Adrenal gland (tissue), 5 donors: ENCODE measurements at regions not wholly inside any gene's neighbourhood (a gene's known extent, or its start where the extent isn't known, plus 50 kb on each side); places are given as distances from the start of the nearest gene placed in this dataset.

Experiments used
- POLR2A ChIP-seq, 2 donors: fragments of 450-650 bp; IDR thresholded peaks; one replicate each; pipeline ENCODE4 v1.6.1; 2017; ENCODE audit warnings: antibody characterized with exemption in 2 of 2, mild to moderate bottlenecking in 2 of 2, moderate library complexity in 1 of 2
- TF ChIP-seq, protein P1 (sequence below), 6 experiments: fragments of 450-650 bp in 4 of 6; fragments of 200-600 bp in 2 of 6; sonication (generic) in 1 of 6; IDR thresholded peaks; 1 replicate in 5 of 6; 2 replicates in 1 of 6; pipeline versions ENCODE4 v1.5.1 to v1.8.0; 2016 to 2021; ENCODE audit warnings: antibody characterized with exemption in 6 of 6, mild to moderate bottlenecking in 2 of 6, moderate library complexity in 1 of 6
- donor health status: DM: no; HTN: no; CAD: no.

DNA sequence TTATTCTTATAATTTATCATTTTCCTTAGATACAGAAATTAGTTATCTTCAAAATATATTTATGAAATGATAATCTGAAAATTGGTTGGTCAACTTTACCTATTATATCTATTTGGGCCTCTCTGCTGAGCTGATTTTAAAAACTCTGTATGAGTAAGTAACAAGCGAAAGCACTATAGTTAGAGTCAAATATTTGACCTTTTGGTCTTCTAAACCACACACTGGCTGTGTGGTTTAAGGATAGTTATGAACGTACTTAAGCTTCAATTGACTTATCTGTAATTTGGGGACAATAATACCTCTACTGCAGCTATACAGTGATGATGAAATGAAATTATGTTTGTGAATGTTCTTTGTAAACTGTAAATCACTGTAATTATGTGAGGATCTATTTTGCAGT is 763.9 kb upstream of the GRM7 start:
- TF ChIP-seq, protein P1, sequence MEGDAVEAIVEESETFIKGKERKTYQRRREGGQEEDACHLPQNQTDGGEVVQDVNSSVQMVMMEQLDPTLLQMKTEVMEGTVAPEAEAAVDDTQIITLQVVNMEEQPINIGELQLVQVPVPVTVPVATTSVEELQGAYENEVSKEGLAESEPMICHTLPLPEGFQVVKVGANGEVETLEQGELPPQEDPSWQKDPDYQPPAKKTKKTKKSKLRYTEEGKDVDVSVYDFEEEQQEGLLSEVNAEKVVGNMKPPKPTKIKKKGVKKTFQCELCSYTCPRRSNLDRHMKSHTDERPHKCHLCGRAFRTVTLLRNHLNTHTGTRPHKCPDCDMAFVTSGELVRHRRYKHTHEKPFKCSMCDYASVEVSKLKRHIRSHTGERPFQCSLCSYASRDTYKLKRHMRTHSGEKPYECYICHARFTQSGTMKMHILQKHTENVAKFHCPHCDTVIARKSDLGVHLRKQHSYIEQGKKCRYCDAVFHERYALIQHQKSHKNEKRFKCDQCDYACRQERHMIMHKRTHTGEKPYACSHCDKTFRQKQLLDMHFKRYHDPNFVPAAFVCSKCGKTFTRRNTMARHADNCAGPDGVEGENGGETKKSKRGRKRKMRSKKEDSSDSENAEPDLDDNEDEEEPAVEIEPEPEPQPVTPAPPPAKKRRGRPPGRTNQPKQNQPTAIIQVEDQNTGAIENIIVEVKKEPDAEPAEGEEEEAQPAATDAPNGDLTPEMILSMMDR (IDR thresholded peaks at IDR 0.05): no peak
- TF ChIP-seq POLR2A (IDR thresholded peaks at IDR 0.05): no peak
